ENCODE measurements at regions not wholly inside any gene's neighbourhood (a gene's known extent, or its start where the extent isn't known, plus 50 kb on each side); places are given as distances from the start of the nearest gene placed in this dataset.

DNA sequence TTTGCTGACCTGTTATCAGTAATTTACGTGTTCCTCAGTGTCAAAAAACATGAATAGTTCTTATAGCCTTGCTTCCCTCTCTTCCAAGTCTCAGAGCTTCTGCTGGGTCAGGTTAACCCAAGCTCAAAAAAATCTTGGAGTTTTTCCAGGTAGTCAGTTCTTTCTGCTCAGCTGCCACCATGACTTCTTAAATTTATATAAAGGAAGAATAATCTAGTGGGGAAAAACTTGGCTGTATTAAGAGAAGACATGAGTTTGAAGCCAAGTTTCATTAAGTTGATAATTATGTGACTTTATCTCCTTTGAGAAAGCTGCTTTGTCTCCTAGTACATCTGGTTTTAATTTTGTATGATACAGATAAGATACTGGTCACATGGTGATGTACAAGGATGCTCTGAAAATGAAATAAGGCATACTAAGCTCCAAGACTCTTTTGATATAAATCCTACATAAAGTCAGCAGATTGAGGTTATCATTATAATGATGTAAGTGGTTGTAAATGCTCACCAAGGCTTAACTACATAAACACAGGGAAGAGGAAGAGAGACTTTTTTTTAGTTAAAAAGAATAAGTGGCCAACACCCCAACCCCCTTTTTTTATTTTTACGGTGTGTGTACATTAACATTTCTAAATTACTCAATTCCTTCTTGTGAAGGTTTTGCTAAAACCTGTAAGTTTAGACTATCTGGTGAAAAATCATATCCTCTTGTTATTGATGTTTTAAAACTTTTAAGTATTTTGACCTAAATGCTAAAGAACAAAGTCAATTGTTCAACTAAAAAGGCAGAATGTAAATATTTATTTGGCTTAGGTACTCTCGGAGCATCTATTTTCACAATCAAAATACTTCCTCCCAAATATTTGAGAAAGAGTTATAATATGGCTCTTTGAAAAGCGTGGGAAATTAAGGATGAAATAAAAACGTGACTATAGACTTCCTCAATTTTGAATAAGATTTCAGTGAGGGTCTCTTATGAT is 84.1 kb upstream of the SLC38A2 start:
- no peak overlapping the region for H3K56ac ChIP-seq (replicated peaks; ENCODE audit: insufficient read length, low read depth, low read length)
- no peak overlapping the region for H2BK20ac ChIP-seq (ENCODE audit: low read length)
- H3K9ac ChIP-seq (replicated peaks in 1 of 4; ENCODE audit: extremely low read depth in 1 of 4, low read depth in 3 of 4, low read length in 3 of 4) = no peak overlapping the region
- no peak overlapping the region for H3K4ac ChIP-seq (replicated peaks; ENCODE audit: insufficient read length, low read depth, low read length)
- no peak overlapping the region for H3K4me2 ChIP-seq (ENCODE audit: insufficient read depth in 1 of 2, low read depth in 2 of 2, low read length in 2 of 2)
- ChIA-PET CTCF (ENCODE audit: partially characterized antibody) (interaction anchor here (1.2 kb wide), 1 partner anchor 205 kb away, joined by 3 read pairs; no protein-coding TSS in a partner anchor), POLR2A (ENCODE audit: partially characterized antibody) (interaction anchor here (1.0 to 1.7 kb wide), 2 partner anchors 89 to 90 kb away, joined by 3 to 4 read pairs; no protein-coding TSS in a partner anchor)
- no peak overlapping the region for H2BK5ac ChIP-seq (ENCODE audit: low read depth, low read length)
- no peak overlapping the region for H4K8ac ChIP-seq (ENCODE audit: extremely low read depth, insufficient read depth, low read length)
- no peak overlapping the region for H2BK15ac ChIP-seq (ENCODE audit: low read length)
- H2BK12ac ChIP-seq (ENCODE audit: low read depth, low read length) = no peak overlapping the region
- H3K36me3 ChIP-seq (ENCODE audit: control insufficient read depth in 2 of 4, insufficient read depth in 4 of 4, low read length in 3 of 4) = no peaks in the 10 kb centered on the region
- H2BK120ac ChIP-seq (replicated peaks; ENCODE audit: low read depth, low read length) = no peak overlapping the region
- no peaks in the 10 kb centered on the region for H3K79me2 ChIP-seq (ENCODE audit: control insufficient read depth in 1 of 2, insufficient read depth in 2 of 2, low read length in 2 of 2)
- DNase-seq (ENCODE audit: low read depth in 1 of 2, low spot score in 2 of 2) (no peak), FAIRE-seq (no peak)
- H3K9me3 ChIP-seq (ENCODE audit: insufficient read depth in 2 of 2, low read depth in 1 of 2, low read length in 1 of 2) = no peaks in the 10 kb centered on the region
- no peak overlapping the region for H2AK5ac ChIP-seq (ENCODE audit: low read depth, low read length)
- H2AFZ ChIP-seq (ENCODE audit: low read length) = no peak overlapping the region
- no peak overlapping the region for H4K91ac ChIP-seq (replicated peaks; ENCODE audit: insufficient read length, low read length)
- H3K14ac ChIP-seq (ENCODE audit: insufficient read length) = no peak overlapping the region
- H3K27me3 ChIP-seq (replicated peaks in 1 of 4; ENCODE audit: control insufficient read depth in 3 of 4, extremely low read depth in 1 of 4, insufficient read depth in 3 of 4, low read length in 3 of 4) = no peaks in the 10 kb centered on the region
- H4K5ac ChIP-seq (ENCODE audit: insufficient read length, low read depth, low read length) = no peak overlapping the region
- no peak overlapping the region for H3K23ac ChIP-seq (ENCODE audit: insufficient read length)
- no peaks in the 10 kb centered on the region for H3K79me1 ChIP-seq (ENCODE audit: low read depth, low read length)
- no peak overlapping the region for H3K18ac ChIP-seq (ENCODE audit: extremely low read depth, low read length)
- H3K23me2 ChIP-seq (ENCODE audit: low read depth, low read length) = no peaks in the 10 kb centered on the region
- peaks cover 0 to 13% (median 3%) of the 10 kb centered on the region in 4 experiments; a peak in 4 of 7 replicates for H3K4me1 ChIP-seq (replicated peaks in 1 of 4; ENCODE audit: control insufficient read depth in 3 of 4, insufficient read depth in 4 of 4, low read length in 3 of 4)
- no peaks in the 10 kb centered on the region for H4K20me1 ChIP-seq (replicated peaks in 1 of 2; ENCODE audit: control insufficient read depth in 1 of 2, insufficient read depth in 2 of 2, low read length in 2 of 2)
- H3K27ac ChIP-seq (ENCODE audit: low read depth, low read length) = no peak overlapping the region
- no peak overlapping the region for H3K4me3 ChIP-seq (ENCODE audit: extremely low read depth in 1 of 4, insufficient read depth in 2 of 4, low read depth in 3 of 4, low read length in 4 of 4)
- WGBS, 2 experiments (ENCODE audit: extremely low coverage in 1 of 2, insufficient coverage in 1 of 2, insufficient read length in 1 of 2, insufficient replicate concordance in 2 of 2, low coverage in 1 of 2, low lambda C conversion rate in 2 of 2, missing lambda C conversion rate in 1 of 2) = 84% methylated on average over 5 of the region's 5 CpGs; no CpG with 5 or more reads in 1 of the 2 experiments
